Neural cell (in vitro differentiated cells): ENCODE measurements at regions not wholly inside any gene's neighbourhood (a gene's known extent, or its start where the extent isn't known, plus 50 kb on each side); places are given as distances from the start of the nearest gene placed in this dataset.

Experiments used
- H2AFZ ChIP-seq: fragments of 200-600, 300-800 bp; sonication (generic), shearing (Covaris generic); 2 replicates; pipeline ENCODE4 v1.6.0; 2014; ENCODE audit warnings: low read depth, mild to moderate bottlenecking, antibody characterized with exemption, low read length, moderate library complexity
- H3F3A ChIP-seq: fragments of 200-600 bp; shearing (Covaris generic); 2 replicates; pipeline ENCODE4 v1.6.1; 2016; ENCODE audit warnings: mild to moderate bottlenecking, moderate library complexity, mixed read lengths, antibody characterized with exemption, low read length; ENCODE audit not compliant: insufficient read depth, poor library complexity, severe bottlenecking
- H3K27ac ChIP-seq: fragments of 200-600, 300-800 bp; sonication (generic), shearing (Covaris generic); 2 replicates; pipeline ENCODE4 v1.5.1; 2014; ENCODE audit warnings: mild to moderate bottlenecking, low read length, moderate library complexity
- H3K27me3 ChIP-seq: fragments of 300-800, 200-600 bp; sonication (generic), shearing (Covaris generic); 2 replicates; pipeline ENCODE4 v1.6.0; 2014; ENCODE audit warnings: mild to moderate bottlenecking, low read depth, low read length, moderate library complexity; ENCODE audit not compliant: insufficient read depth
- H3K36me3 ChIP-seq: fragments of 300-800, 200-600 bp; sonication (generic), shearing (Covaris generic); 2 replicates; pipeline ENCODE4 v1.5.1; 2014; ENCODE audit warnings: mild to moderate bottlenecking, antibody characterized with exemption, low read length, moderate library complexity; ENCODE audit not compliant: insufficient read depth
- H3K4me2 ChIP-seq: fragments of 300-800, 200-600 bp; sonication (generic), shearing (Covaris generic); 2 replicates; pipeline ENCODE4 v1.6.0; 2014; ENCODE audit warnings: mild to moderate bottlenecking, low read length
- H3K4me3 ChIP-seq: fragments of 300-800, 200-600 bp; sonication (generic), shearing (Covaris generic); 2 replicates; pipeline ENCODE4 v1.5.1; 2014; ENCODE audit warnings: mild to moderate bottlenecking, low read length, moderate library complexity
- H3K79me2 ChIP-seq: fragments of 200-600 bp; shearing (Covaris generic); replicated peaks from 2 replicates; pipeline ENCODE4 v1.6.0; 2014; ENCODE audit warnings: mild to moderate bottlenecking, low read length, moderate library complexity; ENCODE audit not compliant: insufficient read depth
- H3K9ac ChIP-seq: fragments of 300-800, 200-600 bp; sonication (generic), shearing (Covaris generic); 2 replicates; pipeline ENCODE4 v1.6.1; 2016; ENCODE audit warnings: mild to moderate bottlenecking, low read length, mixed read lengths
- H3K9me2 ChIP-seq: fragments of 200-600 bp; shearing (Covaris generic); 2 replicates; pipeline ENCODE4 v1.6.1; 2016; ENCODE audit warnings: mild to moderate bottlenecking, low read length, mixed read lengths; ENCODE audit not compliant: insufficient read depth
- H3K9me3 ChIP-seq: fragments of 200-600, 300-800 bp; sonication (generic), shearing (Covaris generic); 2 replicates; pipeline ENCODE4 v1.6.1; 2016; ENCODE audit warnings: mild to moderate bottlenecking, mixed run types, low read length, moderate library complexity, mixed read lengths
- H4K20me1 ChIP-seq: fragments of 200-600 bp; shearing (Covaris generic); 2 replicates; pipeline ENCODE4 v1.6.1; 2016; ENCODE audit warnings: mild to moderate bottlenecking, mixed run types; ENCODE audit not compliant: insufficient read depth
- CTCF ChIP-seq: fragments of 450-650 bp; IDR thresholded peaks from 2 replicates; pipeline ENCODE4 v1.5.1; 2014; ENCODE audit warnings: antibody characterized with exemption, mild to moderate bottlenecking, moderate library complexity; ENCODE audit not compliant: poor library complexity, severe bottlenecking
- EP300 ChIP-seq: fragments of 450-650 bp; conservative IDR thresholded peaks from 2 replicates; pipeline ENCODE4 v1.6.1; 2014; ENCODE audit warnings: antibody characterized with exemption, mild to moderate bottlenecking, moderate library complexity; ENCODE audit not compliant: poor library complexity, severe bottlenecking
- EZH2 ChIP-seq: fragments of 200-600, 300-800 bp; shearing (Covaris generic), sonication (generic); IDR thresholded peaks from 2 replicates; pipeline ENCODE4 v1.6.1; 2014; ENCODE audit warnings: antibody characterized with exemption, low read length, borderline replicate concordance, mild to moderate bottlenecking; ENCODE audit not compliant: insufficient read depth, poor library complexity, severe bottlenecking
- MXI1 ChIP-seq: fragments of 450-650 bp; conservative IDR thresholded peaks from 2 replicates; pipeline ENCODE4 v1.6.1; 2014; ENCODE audit warnings: antibody characterized with exemption, mild to moderate bottlenecking; ENCODE audit not compliant: poor library complexity, severe bottlenecking
- POLR2AphosphoS5 ChIP-seq: IDR thresholded peaks from 2 replicates; pipeline ENCODE4 v1.6.1; 2012
- RAD21 ChIP-seq: fragments of 450-650 bp; conservative IDR thresholded peaks from 2 replicates; pipeline ENCODE4 v1.6.1; 2014; ENCODE audit warnings: antibody characterized with exemption, mild to moderate bottlenecking, moderate library complexity
- SMC3 ChIP-seq: fragments of 450-650 bp; conservative IDR thresholded peaks from 2 replicates; pipeline ENCODE4 v1.6.1; 2014; ENCODE audit warnings: antibody characterized with exemption, mild to moderate bottlenecking, moderate library complexity; ENCODE audit not compliant: poor library complexity
- TAF1 ChIP-seq: IDR thresholded peaks from 2 replicates; pipeline ENCODE4 v1.6.1; 2012; ENCODE audit warnings: low read depth
- TF ChIP-seq, protein P1 (sequence below): IDR thresholded peaks from 2 replicates; pipeline ENCODE4 v1.6.1; 2012; ENCODE audit warnings: borderline replicate concordance

DNA sequence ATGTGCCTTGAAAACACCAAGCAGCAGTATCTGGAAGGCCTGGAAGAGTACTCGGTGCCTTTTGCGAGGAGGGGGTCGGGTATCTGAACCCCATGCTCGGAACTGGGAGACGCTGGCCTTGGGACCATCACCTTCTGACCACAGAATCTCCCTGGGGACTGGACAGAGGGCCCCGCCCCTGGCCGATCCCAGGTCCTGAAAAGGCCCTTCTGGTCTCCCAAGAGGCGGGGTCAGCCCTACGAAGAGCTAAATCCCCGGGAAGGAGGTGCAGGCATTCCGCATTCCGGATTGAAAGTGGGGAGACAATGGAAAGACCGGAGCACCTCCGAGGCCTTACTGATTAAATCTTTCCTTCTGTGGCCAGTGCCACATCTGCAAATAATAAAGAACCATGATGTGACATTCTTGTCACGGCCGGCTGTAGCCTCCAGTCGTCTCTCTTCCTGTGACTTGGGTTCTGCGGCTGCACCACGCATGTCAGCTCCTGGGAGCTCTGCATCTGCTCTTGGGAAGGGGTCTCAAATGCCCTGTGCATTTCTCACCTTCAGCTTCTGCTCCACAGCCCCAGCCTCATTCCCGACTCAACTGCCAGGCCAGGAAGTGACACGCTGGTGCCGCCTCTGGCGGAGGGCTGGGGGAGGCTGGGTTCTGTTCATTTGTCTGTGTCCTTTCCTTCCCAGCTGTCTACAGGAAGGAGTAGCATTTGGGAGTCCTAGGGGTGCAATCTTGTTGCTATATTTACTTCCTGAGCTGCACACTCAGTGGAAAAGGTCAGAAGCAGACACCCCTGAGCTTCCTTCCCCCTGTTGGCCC, 173.5 kb downstream of the KLF13 start:
- no peak overlapping the region for H3K27ac ChIP-seq
- H3K79me2 ChIP-seq: no peaks in the 10 kb centered on the region
- H2AFZ ChIP-seq: no peak overlapping the region
- TF ChIP-seq TAF1 (no peak), CTCF (no peak), EZH2 (no peak), POLR2AphosphoS5 (no peak), RAD21 (no peak), EP300 (no peak), SMC3 (no peak), MXI1 (no peak)
- TF ChIP-seq, protein P1, sequence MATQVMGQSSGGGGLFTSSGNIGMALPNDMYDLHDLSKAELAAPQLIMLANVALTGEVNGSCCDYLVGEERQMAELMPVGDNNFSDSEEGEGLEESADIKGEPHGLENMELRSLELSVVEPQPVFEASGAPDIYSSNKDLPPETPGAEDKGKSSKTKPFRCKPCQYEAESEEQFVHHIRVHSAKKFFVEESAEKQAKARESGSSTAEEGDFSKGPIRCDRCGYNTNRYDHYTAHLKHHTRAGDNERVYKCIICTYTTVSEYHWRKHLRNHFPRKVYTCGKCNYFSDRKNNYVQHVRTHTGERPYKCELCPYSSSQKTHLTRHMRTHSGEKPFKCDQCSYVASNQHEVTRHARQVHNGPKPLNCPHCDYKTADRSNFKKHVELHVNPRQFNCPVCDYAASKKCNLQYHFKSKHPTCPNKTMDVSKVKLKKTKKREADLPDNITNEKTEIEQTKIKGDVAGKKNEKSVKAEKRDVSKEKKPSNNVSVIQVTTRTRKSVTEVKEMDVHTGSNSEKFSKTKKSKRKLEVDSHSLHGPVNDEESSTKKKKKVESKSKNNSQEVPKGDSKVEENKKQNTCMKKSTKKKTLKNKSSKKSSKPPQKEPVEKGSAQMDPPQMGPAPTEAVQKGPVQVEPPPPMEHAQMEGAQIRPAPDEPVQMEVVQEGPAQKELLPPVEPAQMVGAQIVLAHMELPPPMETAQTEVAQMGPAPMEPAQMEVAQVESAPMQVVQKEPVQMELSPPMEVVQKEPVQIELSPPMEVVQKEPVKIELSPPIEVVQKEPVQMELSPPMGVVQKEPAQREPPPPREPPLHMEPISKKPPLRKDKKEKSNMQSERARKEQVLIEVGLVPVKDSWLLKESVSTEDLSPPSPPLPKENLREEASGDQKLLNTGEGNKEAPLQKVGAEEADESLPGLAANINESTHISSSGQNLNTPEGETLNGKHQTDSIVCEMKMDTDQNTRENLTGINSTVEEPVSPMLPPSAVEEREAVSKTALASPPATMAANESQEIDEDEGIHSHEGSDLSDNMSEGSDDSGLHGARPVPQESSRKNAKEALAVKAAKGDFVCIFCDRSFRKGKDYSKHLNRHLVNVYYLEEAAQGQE: no peak
- no peaks in the 10 kb centered on the region for H3F3A ChIP-seq
- no peaks in the 10 kb centered on the region for H3K9me3 ChIP-seq
- H3K9ac ChIP-seq: no peak overlapping the region
- H3K4me3 ChIP-seq: no peak overlapping the region
- H3K27me3 ChIP-seq: no peaks in the 10 kb centered on the region
- H3K9me2 ChIP-seq: no peaks in the 10 kb centered on the region
- no peaks in the 10 kb centered on the region for H4K20me1 ChIP-seq
- no peaks in the 10 kb centered on the region for H3K36me3 ChIP-seq
- H3K4me2 ChIP-seq: no peak overlapping the region

- no peaks in the 10 kb centered on the region for H3K9me2 ChIP-seq
- no peaks in the 10 kb centered on the region for H3F3A ChIP-seq
- H4K20me1 ChIP-seq: no peaks in the 10 kb centered on the region
- no peak overlapping the region for H3K27ac ChIP-seq
- no peaks in the 10 kb centered on the region for H3K9me3 ChIP-seq
- H3K79me2 ChIP-seq: no peaks in the 10 kb centered on the region
- no peak overlapping the region for H3K4me3 ChIP-seq
- H2AFZ ChIP-seq: no peak overlapping the region
- no peaks in the 10 kb centered on the region for H3K36me3 ChIP-seq
- no peak overlapping the region for H3K4me2 ChIP-seq
- H3K9ac ChIP-seq: no peak overlapping the region
- no peaks in the 10 kb centered on the region for H3K27me3 ChIP-seq
- TF ChIP-seq POLR2AphosphoS5: no peak
- no peak for TF ChIP-seq TAF1
These were observed 174.3 kb downstream of the KLF13 start for GRCh38 chr15:31500766-31501449.
